ENCODE measurements at regions not wholly inside any gene's neighbourhood (a gene's known extent, or its start where the extent isn't known, plus 50 kb on each side); places are given as distances from the start of the nearest gene placed in this dataset.

DNA sequence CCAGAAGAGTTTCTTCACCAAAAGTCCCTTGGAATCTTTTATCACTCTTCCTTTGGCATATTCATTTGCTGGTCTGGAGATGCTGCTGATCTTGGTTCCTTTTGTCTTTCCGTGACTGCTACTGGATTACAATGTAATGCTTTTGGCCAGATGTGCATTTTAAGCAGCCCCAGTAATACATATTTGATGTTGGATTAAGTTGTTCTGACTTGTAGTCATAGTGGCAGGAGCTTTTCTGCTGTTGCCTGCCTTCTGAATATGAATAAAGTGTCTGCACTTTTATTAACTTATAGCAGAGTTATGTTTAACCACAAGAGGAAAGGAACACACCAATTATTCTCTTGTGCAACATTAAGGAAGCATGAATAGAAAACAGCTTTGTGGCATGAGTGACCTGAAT is 360.0 kb upstream of the DDI1 start:
- no peaks in the 10 kb centered on the region for H3K9me2 ChIP-seq (ENCODE audit: insufficient read depth, low read length)
- H3K4me3 ChIP-seq (ENCODE audit: low read length): no peak overlapping the region
- no peak overlapping the region for H2AFZ ChIP-seq (ENCODE audit: low read depth, low read length)
- H3K27ac ChIP-seq (ENCODE audit: low read length): no peak overlapping the region
- no peaks in the 10 kb centered on the region for H3F3A ChIP-seq (ENCODE audit: insufficient read depth, low read length, poor library complexity, severe bottlenecking)
- H3K9me3 ChIP-seq (ENCODE audit: low read length): no peaks in the 10 kb centered on the region
- TF ChIP-seq, protein P1, sequence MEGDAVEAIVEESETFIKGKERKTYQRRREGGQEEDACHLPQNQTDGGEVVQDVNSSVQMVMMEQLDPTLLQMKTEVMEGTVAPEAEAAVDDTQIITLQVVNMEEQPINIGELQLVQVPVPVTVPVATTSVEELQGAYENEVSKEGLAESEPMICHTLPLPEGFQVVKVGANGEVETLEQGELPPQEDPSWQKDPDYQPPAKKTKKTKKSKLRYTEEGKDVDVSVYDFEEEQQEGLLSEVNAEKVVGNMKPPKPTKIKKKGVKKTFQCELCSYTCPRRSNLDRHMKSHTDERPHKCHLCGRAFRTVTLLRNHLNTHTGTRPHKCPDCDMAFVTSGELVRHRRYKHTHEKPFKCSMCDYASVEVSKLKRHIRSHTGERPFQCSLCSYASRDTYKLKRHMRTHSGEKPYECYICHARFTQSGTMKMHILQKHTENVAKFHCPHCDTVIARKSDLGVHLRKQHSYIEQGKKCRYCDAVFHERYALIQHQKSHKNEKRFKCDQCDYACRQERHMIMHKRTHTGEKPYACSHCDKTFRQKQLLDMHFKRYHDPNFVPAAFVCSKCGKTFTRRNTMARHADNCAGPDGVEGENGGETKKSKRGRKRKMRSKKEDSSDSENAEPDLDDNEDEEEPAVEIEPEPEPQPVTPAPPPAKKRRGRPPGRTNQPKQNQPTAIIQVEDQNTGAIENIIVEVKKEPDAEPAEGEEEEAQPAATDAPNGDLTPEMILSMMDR (IDR thresholded peaks at IDR 0.05; ENCODE audit: poor library complexity, severe bottlenecking): no peak
- TF ChIP-seq MXI1 (conservative IDR thresholded peaks at IDR 0.05; ENCODE audit: poor library complexity, severe bottlenecking): no peak
- no peak for TF ChIP-seq RAD21 (conservative IDR thresholded peaks at IDR 0.05)
- no peak for TF ChIP-seq POLR2AphosphoS5 (IDR thresholded peaks at IDR 0.05)
- TF ChIP-seq REST (IDR thresholded peaks at IDR 0.05; ENCODE audit: borderline replicate concordance): no peak
- no peak for TF ChIP-seq SMC3 (conservative IDR thresholded peaks at IDR 0.05; ENCODE audit: poor library complexity)
- H3K27me3 ChIP-seq (ENCODE audit: insufficient read depth, low read depth, low read length): no peaks in the 10 kb centered on the region
- no peaks in the 10 kb centered on the region for H3K36me3 ChIP-seq (ENCODE audit: insufficient read depth, low read length)
- H3K4me2 ChIP-seq (ENCODE audit: low read length): no peak overlapping the region
- no peaks in the 10 kb centered on the region for H3K79me2 ChIP-seq (replicated peaks; ENCODE audit: insufficient read depth, low read length)
- no peak overlapping the region for H3K9ac ChIP-seq (ENCODE audit: low read length)
- H4K20me1 ChIP-seq (ENCODE audit: insufficient read depth): no peaks in the 10 kb centered on the region

DNA sequence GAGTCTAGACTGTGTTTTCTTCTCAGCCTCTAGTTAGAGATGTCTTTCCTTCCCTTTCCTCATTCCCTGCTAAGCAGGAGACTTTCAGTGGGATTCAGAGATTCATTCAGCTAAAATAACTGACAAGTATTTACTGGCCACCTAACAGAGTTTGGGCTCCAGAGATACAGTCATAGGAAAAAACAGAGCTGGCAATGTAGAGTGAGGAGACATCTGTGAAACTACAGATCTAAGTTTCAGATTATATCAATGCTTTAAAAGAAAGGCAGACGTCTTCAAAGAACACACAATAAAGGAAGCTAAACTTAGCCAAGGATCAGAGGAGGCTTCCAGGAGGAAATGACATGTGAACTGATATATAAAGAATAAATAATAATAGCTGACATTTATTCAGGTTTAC is 355.6 kb upstream of the DDI1 start:
- H3K4me3 ChIP-seq (ENCODE audit: low read length): no peak overlapping the region
- TF ChIP-seq SMC3 (conservative IDR thresholded peaks at IDR 0.05; ENCODE audit: poor library complexity) (no peak), POLR2AphosphoS5 (IDR thresholded peaks at IDR 0.05) (no peak), REST (IDR thresholded peaks at IDR 0.05; ENCODE audit: borderline replicate concordance) (no peak), RAD21 (conservative IDR thresholded peaks at IDR 0.05) (no peak), EZH2 (IDR thresholded peaks at IDR 0.05; ENCODE audit: borderline replicate concordance, insufficient read depth, low read length, poor library complexity, severe bottlenecking) (no peak), EP300 (conservative IDR thresholded peaks at IDR 0.05; ENCODE audit: poor library complexity, severe bottlenecking) (no peak), TAF1 (IDR thresholded peaks at IDR 0.05; ENCODE audit: low read depth) (no peak), MXI1 (conservative IDR thresholded peaks at IDR 0.05; ENCODE audit: poor library complexity, severe bottlenecking) (no peak)
- TF ChIP-seq, protein P1 (IDR thresholded peaks at IDR 0.05; ENCODE audit: poor library complexity, severe bottlenecking): no peak
- no peaks in the 10 kb centered on the region for H3K79me2 ChIP-seq (replicated peaks; ENCODE audit: insufficient read depth, low read length)
- H3K9me2 ChIP-seq (ENCODE audit: insufficient read depth, low read length): no peaks in the 10 kb centered on the region
- no peak overlapping the region for H3K4me2 ChIP-seq (ENCODE audit: low read length)
- no peak overlapping the region for H3K27ac ChIP-seq (ENCODE audit: low read length)
- no peak overlapping the region for H3K9ac ChIP-seq (ENCODE audit: low read length)
- no peaks in the 10 kb centered on the region for H4K20me1 ChIP-seq (ENCODE audit: insufficient read depth)
- no peaks in the 10 kb centered on the region for H3F3A ChIP-seq (ENCODE audit: insufficient read depth, low read length, poor library complexity, severe bottlenecking)
- no peaks in the 10 kb centered on the region for H3K36me3 ChIP-seq (ENCODE audit: insufficient read depth, low read length)
- no peaks in the 10 kb centered on the region for H3K27me3 ChIP-seq (ENCODE audit: insufficient read depth, low read depth, low read length)
- H2AFZ ChIP-seq (ENCODE audit: low read depth, low read length): no peak overlapping the region
- H3K9me3 ChIP-seq (ENCODE audit: low read length): no peaks in the 10 kb centered on the region
